ENCODE measurements at regions not wholly inside any gene's neighbourhood (a gene's known extent, or its start where the extent isn't known, plus 50 kb on each side); places are given as distances from the start of the nearest gene placed in this dataset.
A peak's percentile ranks its signal among the peaks of the same experiment; 100 is the strongest.

GRCh38 chr5:123783421-123783820 lies 271.4 kb downstream of the CSNK1G3 start:
- no peak for DNase-seq

- no peak for DNase-seq
Measured at GRCh38 chr5:123778641-123779040, 266.7 kb downstream of the CSNK1G3 start.

GRCh38 chr5:123776761-123777160 lies 264.8 kb downstream of the CSNK1G3 start:
- no peak for DNase-seq

- no peak for DNase-seq
Measured at GRCh38 chr5:123771715-123772114, 259.7 kb downstream of the CSNK1G3 start.

GRCh38 chr5:123763201-123763600 lies 251.2 kb downstream of the CSNK1G3 start:
- no peak for DNase-seq

GRCh38 chr5:123756816-123757215 lies 244.8 kb downstream of the CSNK1G3 start:
- no peak for DNase-seq

- no peak for DNase-seq
Measured at GRCh38 chr5:123756318-123756665, 244.3 kb downstream of the CSNK1G3 start.

GRCh38 chr5:123755653-123756317 lies 243.8 kb downstream of the CSNK1G3 start:
- DNase-seq: no peak

GRCh38 chr5:123754908-123755307 lies 242.9 kb downstream of the CSNK1G3 start:
- DNase-seq: no peak

- DNase-seq: no peak
Measured at GRCh38 chr5:123753937-123754891, 242.2 kb downstream of the CSNK1G3 start.

GRCh38 chr5:123753180-123753936 lies 241.4 kb downstream of the CSNK1G3 start:
- DNase-seq: no peak

GRCh38 chr5:123752552-123753179 lies 240.7 kb downstream of the CSNK1G3 start:
- DNase-seq: no peak

GRCh38 chr5:123751670-123752069 lies 239.7 kb downstream of the CSNK1G3 start:
- no peak for DNase-seq

GRCh38 chr5:123748239-123748638 lies 236.3 kb downstream of the CSNK1G3 start:
- no peak for DNase-seq

- no peak for DNase-seq
Measured at GRCh38 chr5:123746683-123747360, 234.8 kb downstream of the CSNK1G3 start.

GRCh38 chr5:123743990-123744583 lies 232.1 kb downstream of the CSNK1G3 start:
- no peak for DNase-seq

GRCh38 chr5:123735384-123735783 lies 223.4 kb downstream of the CSNK1G3 start:
- DNase-seq: no peak

GRCh38 chr5:123732257-123732656 lies 220.3 kb downstream of the CSNK1G3 start:
- DNase-seq: no peak

- DNase-seq: no peak
Measured at GRCh38 chr5:123722451-123722850, 210.5 kb downstream of the CSNK1G3 start.

GRCh38 chr5:123721675-123722276 lies 209.8 kb downstream of the CSNK1G3 start:
- DNase-seq: peak; percentile 73

GRCh38 chr5:123720955-123721354 lies 209.0 kb downstream of the CSNK1G3 start:
- peak; percentile 18 for DNase-seq

Data from hematopoietic multipotent progenitor cell treated with erythropoietin and hydrocortisone succinate and interleukin-3 and kit ligand, for 4 days (in vitro differentiated cells).